Activated CD4-positive, alpha-beta T cell treated with anti-CD3 and anti-CD28 coated beads, Interleukin-2, amount 10 ng/mL, durations not matched to agents 24 days and 14 days (primary cell): ENCODE measurements at regions not wholly inside any gene's neighbourhood (a gene's known extent, or its start where the extent isn't known, plus 50 kb on each side); places are given as distances from the start of the nearest gene placed in this dataset.
"Not testable (repeated sequence)": the region's sequence is repeated elsewhere in the genome, so short reads cannot be mapped to it uniquely, and the experiment has no call there.

Experiments used
- DNase-seq: peaks from one replicate; pipeline ENCODE4 v3.0.0; 2022
- H3K27ac Mint-ChIP-seq: one replicate; pipeline ENCODE4 v1.8.0; 2022; ENCODE audit warnings: mild to moderate bottlenecking, mixed read lengths
- H3K27me3 Mint-ChIP-seq: one replicate; pipeline ENCODE4 v1.8.0; 2022; ENCODE audit warnings: mixed read lengths
- H3K36me3 Mint-ChIP-seq: one replicate; pipeline ENCODE4 v1.8.0; 2022; ENCODE audit warnings: low read depth, mild to moderate bottlenecking, mixed read lengths
- H3K4me1 Mint-ChIP-seq: one replicate; pipeline ENCODE4 v1.8.0; 2021; ENCODE audit warnings: mixed read lengths
- H3K4me3 Mint-ChIP-seq: one replicate; pipeline ENCODE4 v1.8.0; 2022; ENCODE audit warnings: mild to moderate bottlenecking, moderate library complexity, mixed read lengths
- H3K9me3 Mint-ChIP-seq: one replicate; pipeline ENCODE4 v1.8.0; 2021; ENCODE audit warnings: mixed read lengths
- intact Hi-C: fragments of 100-400 bp; cut with micrococcal nuclease; formaldehyde crosslinking; loops from one replicate; pipeline ENCODE4 v1.15.1; 2023

- H3K4me1 Mint-ChIP-seq, H3K9me3 Mint-ChIP-seq, intact Hi-C loops, DNase-seq, H3K36me3 Mint-ChIP-seq, H3K27ac Mint-ChIP-seq, H3K27me3 Mint-ChIP-seq, H3K4me3 Mint-ChIP-seq: not testable (repeated sequence)
Measured at GRCh38 chr21:5013455-5014304, 5507.7 kb upstream of the TPTE start.

- H3K27ac Mint-ChIP-seq, H3K4me3 Mint-ChIP-seq, intact Hi-C loops, H3K9me3 Mint-ChIP-seq, H3K36me3 Mint-ChIP-seq, H3K27me3 Mint-ChIP-seq, H3K4me1 Mint-ChIP-seq, DNase-seq: not testable (repeated sequence)
Measured at GRCh38 chr21:5015187-5015586, 5506.2 kb upstream of the TPTE start.

GRCh38 chr21:5019120-5019519 is 5502.3 kb upstream of the TPTE start:
- H3K27ac Mint-ChIP-seq, H3K36me3 Mint-ChIP-seq, intact Hi-C loops, H3K4me1 Mint-ChIP-seq, H3K4me3 Mint-ChIP-seq, H3K9me3 Mint-ChIP-seq, DNase-seq, H3K27me3 Mint-ChIP-seq: not testable (repeated sequence)

GRCh38 chr21:5021815-5022214 is 5499.6 kb upstream of the TPTE start:
- H3K27ac Mint-ChIP-seq, H3K4me3 Mint-ChIP-seq, H3K36me3 Mint-ChIP-seq, H3K4me1 Mint-ChIP-seq, intact Hi-C loops, H3K9me3 Mint-ChIP-seq, DNase-seq, H3K27me3 Mint-ChIP-seq: not testable (repeated sequence)

- H3K4me3 Mint-ChIP-seq, H3K27me3 Mint-ChIP-seq, intact Hi-C loops, H3K4me1 Mint-ChIP-seq, H3K27ac Mint-ChIP-seq, H3K9me3 Mint-ChIP-seq, H3K36me3 Mint-ChIP-seq, DNase-seq: not testable (repeated sequence)
Measured at GRCh38 chr21:5022254-5022653, 5499.1 kb upstream of the TPTE start.

GRCh38 chr21:5022748-5023147 is 5498.6 kb upstream of the TPTE start:
- H3K27me3 Mint-ChIP-seq, DNase-seq, H3K9me3 Mint-ChIP-seq, H3K4me3 Mint-ChIP-seq, H3K27ac Mint-ChIP-seq, H3K36me3 Mint-ChIP-seq, intact Hi-C loops, H3K4me1 Mint-ChIP-seq: not testable (repeated sequence)

- H3K36me3 Mint-ChIP-seq, intact Hi-C loops, H3K9me3 Mint-ChIP-seq, H3K4me3 Mint-ChIP-seq, H3K4me1 Mint-ChIP-seq, H3K27ac Mint-ChIP-seq, H3K27me3 Mint-ChIP-seq, DNase-seq: not testable (repeated sequence)
Measured at GRCh38 chr21:5035147-5035546, 5486.2 kb upstream of the TPTE start.

- H3K9me3 Mint-ChIP-seq, H3K4me3 Mint-ChIP-seq: not testable (repeated sequence)
Measured at GRCh38 chr21:5035587-5035986, 5485.8 kb upstream of the TPTE start.

GRCh38 chr21:5037606-5038331 is 5483.6 kb upstream of the TPTE start:
- H3K4me3 Mint-ChIP-seq, H3K27ac Mint-ChIP-seq, H3K36me3 Mint-ChIP-seq, intact Hi-C loops, H3K27me3 Mint-ChIP-seq, H3K9me3 Mint-ChIP-seq, H3K4me1 Mint-ChIP-seq: not testable (repeated sequence)
- DNase-seq: peak; percentile 26

More at GRCh38 chr21:5035587-5035986, 5485.8 kb upstream of the TPTE start:
- H3K36me3 Mint-ChIP-seq, intact Hi-C loops, H3K27me3 Mint-ChIP-seq, H3K4me1 Mint-ChIP-seq, H3K27ac Mint-ChIP-seq: not testable (repeated sequence)
- peak; percentile 25 for DNase-seq

GRCh38 chr21:5039926-5040325 is 5481.5 kb upstream of the TPTE start:
- H3K4me3 Mint-ChIP-seq, H3K9me3 Mint-ChIP-seq, DNase-seq, H3K4me1 Mint-ChIP-seq, intact Hi-C loops, H3K27ac Mint-ChIP-seq, H3K27me3 Mint-ChIP-seq, H3K36me3 Mint-ChIP-seq: not testable (repeated sequence)

GRCh38 chr21:5042583-5042982 is 5478.8 kb upstream of the TPTE start:
- H3K36me3 Mint-ChIP-seq, intact Hi-C loops, DNase-seq, H3K27ac Mint-ChIP-seq, H3K27me3 Mint-ChIP-seq, H3K9me3 Mint-ChIP-seq, H3K4me1 Mint-ChIP-seq, H3K4me3 Mint-ChIP-seq: not testable (repeated sequence)

- H3K27ac Mint-ChIP-seq, DNase-seq, H3K27me3 Mint-ChIP-seq, H3K9me3 Mint-ChIP-seq, H3K36me3 Mint-ChIP-seq, H3K4me3 Mint-ChIP-seq, intact Hi-C loops, H3K4me1 Mint-ChIP-seq: not testable (repeated sequence)
Measured at GRCh38 chr21:5044812-5045211, 5476.6 kb upstream of the TPTE start.

GRCh38 chr21:5051303-5052018 is 5469.9 kb upstream of the TPTE start:
- peak overlapping the region; percentile 1 for H3K4me3 Mint-ChIP-seq
- H3K27me3 Mint-ChIP-seq, H3K36me3 Mint-ChIP-seq, H3K9me3 Mint-ChIP-seq, H3K4me1 Mint-ChIP-seq, intact Hi-C loops, DNase-seq: not testable (repeated sequence)
- peak overlapping the region; percentile 59 for H3K27ac Mint-ChIP-seq

- intact Hi-C loops, H3K27me3 Mint-ChIP-seq, H3K9me3 Mint-ChIP-seq, H3K4me1 Mint-ChIP-seq, H3K4me3 Mint-ChIP-seq, H3K27ac Mint-ChIP-seq, H3K36me3 Mint-ChIP-seq: not testable (repeated sequence)
- peak; percentile 56 for DNase-seq
Measured at GRCh38 chr21:5055027-5055754, 5466.2 kb upstream of the TPTE start.
